Activated naive CD8-positive, alpha-beta T cell treated with anti-CD3 and anti-CD28 coated beads for 36 hours (primary cell): ENCODE measurements at regions not wholly inside any gene's neighbourhood (a gene's known extent, or its start where the extent isn't known, plus 50 kb on each side); places are given as distances from the start of the nearest gene placed in this dataset.
"Not testable (repeated sequence)": the region's sequence is repeated elsewhere in the genome, so short reads cannot be mapped to it uniquely, and the experiment has no call there.

Experiments
- DNase-seq: peaks from one replicate; pipeline ENCODE4 v3.0.0; 2021
- H3K27ac Mint-ChIP-seq: one replicate; pipeline ENCODE4 v1.8.0; 2022; ENCODE audit warnings: mild to moderate bottlenecking, moderate library complexity, mixed read lengths
- H3K27me3 Mint-ChIP-seq: one replicate; pipeline ENCODE4 v1.8.0; 2022; ENCODE audit warnings: mild to moderate bottlenecking, mixed read lengths
- H3K36me3 Mint-ChIP-seq: one replicate; pipeline ENCODE4 v1.8.0; 2021; ENCODE audit warnings: mild to moderate bottlenecking, mixed read lengths
- H3K4me1 Mint-ChIP-seq: one replicate; pipeline ENCODE4 v1.8.0; 2021; ENCODE audit warnings: mixed read lengths
- H3K4me3 Mint-ChIP-seq: one replicate; pipeline ENCODE4 v1.8.0; 2022; ENCODE audit warnings: mild to moderate bottlenecking, moderate library complexity, mixed read lengths
- H3K9me3 Mint-ChIP-seq: one replicate; pipeline ENCODE4 v1.8.0; 2022; ENCODE audit warnings: mixed read lengths

- Mint-ChIP-seq H3K4me1 (peaks cover 2% of the 10 kb centered on the region), H3K9me3 (no peaks in the 10 kb centered on the region), H3K27ac (no peak overlapping the region), H3K27me3 (no peaks in the 10 kb centered on the region), H3K4me3 (no peak overlapping the region), H3K36me3 (no peaks in the 10 kb centered on the region)
- no peak for DNase-seq
These were observed 195.6 kb downstream of the KCTD12 start for GRCh38 chr13:76690611-76691010.

GRCh38 chr13:76687467-76687866, 198.7 kb downstream of the KCTD12 start:
- no peak overlapping the region for H3K4me3 Mint-ChIP-seq
- DNase-seq = no peak
- H3K36me3 Mint-ChIP-seq = no peaks in the 10 kb centered on the region
- H3K4me1 Mint-ChIP-seq = peaks cover 2% of the 10 kb centered on the region
- no peak overlapping the region for H3K27ac Mint-ChIP-seq
- no peaks in the 10 kb centered on the region for H3K27me3 Mint-ChIP-seq
- H3K9me3 Mint-ChIP-seq = no peaks in the 10 kb centered on the region

DNA sequence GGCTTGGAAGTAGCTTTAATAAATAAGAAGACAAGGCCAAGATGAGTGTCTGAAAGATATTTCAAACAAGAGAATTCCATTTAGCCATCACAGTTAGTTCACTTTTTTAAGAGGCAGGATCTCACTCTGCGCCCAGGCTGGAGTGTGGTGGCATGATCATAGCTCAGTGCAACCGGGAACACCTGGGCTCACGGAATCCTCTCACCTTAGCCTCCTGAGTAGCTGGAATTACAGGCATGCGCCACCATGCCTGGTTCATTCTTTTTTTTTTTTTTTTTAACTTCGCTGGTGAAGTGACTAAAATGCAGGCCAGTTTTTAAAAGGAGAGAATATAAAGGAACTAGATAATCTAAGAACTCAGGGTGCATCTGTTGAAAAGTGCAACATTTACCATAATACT, 200.3 kb downstream of the KCTD12 start:
- no peak overlapping the region for H3K4me3 Mint-ChIP-seq
- H3K36me3 Mint-ChIP-seq = no peaks in the 10 kb centered on the region
- no peaks in the 10 kb centered on the region for H3K9me3 Mint-ChIP-seq
- DNase-seq = no peak
- peaks cover 2% of the 10 kb centered on the region for H3K4me1 Mint-ChIP-seq
- H3K27ac Mint-ChIP-seq = no peak overlapping the region
- H3K27me3 Mint-ChIP-seq = no peaks in the 10 kb centered on the region

DNA sequence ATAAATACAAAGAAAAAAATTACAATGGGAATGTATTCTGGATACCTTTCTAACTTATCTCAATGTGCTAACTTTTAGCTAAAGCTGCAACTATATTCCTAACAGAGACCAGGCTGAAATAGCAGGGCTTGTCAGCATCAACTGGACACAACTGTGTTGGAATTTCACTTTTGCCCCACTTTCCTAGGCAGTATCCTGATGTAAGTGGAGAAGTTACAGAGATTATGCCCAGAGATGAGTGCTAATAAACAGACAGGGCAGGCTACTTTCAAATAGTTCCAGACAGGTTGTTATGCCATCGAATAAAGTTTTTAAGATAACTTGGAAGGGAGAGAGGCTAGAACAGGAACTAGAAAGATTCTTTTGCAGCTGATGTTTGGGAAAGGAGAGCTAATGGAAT, 201.9 kb downstream of the KCTD12 start:
- no peak for DNase-seq
- peaks cover 2% of the 10 kb centered on the region for H3K4me1 Mint-ChIP-seq
- H3K4me3 Mint-ChIP-seq = no peak overlapping the region
- no peaks in the 10 kb centered on the region for H3K27me3 Mint-ChIP-seq
- H3K9me3 Mint-ChIP-seq = no peaks in the 10 kb centered on the region
- H3K36me3 Mint-ChIP-seq = no peaks in the 10 kb centered on the region
- H3K27ac Mint-ChIP-seq = no peak overlapping the region

DNA sequence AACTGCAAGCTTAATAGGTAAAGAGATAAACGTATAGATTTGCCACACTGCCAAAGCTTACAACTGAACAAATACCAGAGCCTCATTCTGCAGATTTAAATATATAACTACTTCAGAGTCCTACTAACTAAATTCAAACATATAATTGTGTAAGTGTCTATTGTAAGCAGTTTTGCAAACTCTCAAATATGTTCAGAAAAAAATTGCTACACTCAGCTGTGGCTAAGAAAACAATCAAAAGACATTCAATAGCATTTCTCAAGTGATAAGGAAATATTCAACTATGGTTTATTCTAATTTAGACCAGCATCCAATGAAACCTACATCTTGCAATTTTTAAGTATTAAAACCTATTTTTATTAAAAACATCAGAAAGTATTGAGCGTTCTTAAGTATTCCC, 202.4 kb downstream of the KCTD12 start:
- H3K27me3 Mint-ChIP-seq = no peaks in the 10 kb centered on the region
- no peaks in the 10 kb centered on the region for H3K36me3 Mint-ChIP-seq
- DNase-seq = no peak
- H3K4me3 Mint-ChIP-seq = no peak overlapping the region
- peaks cover 2% of the 10 kb centered on the region for H3K4me1 Mint-ChIP-seq
- no peaks in the 10 kb centered on the region for H3K9me3 Mint-ChIP-seq
- no peak overlapping the region for H3K27ac Mint-ChIP-seq

DNA sequence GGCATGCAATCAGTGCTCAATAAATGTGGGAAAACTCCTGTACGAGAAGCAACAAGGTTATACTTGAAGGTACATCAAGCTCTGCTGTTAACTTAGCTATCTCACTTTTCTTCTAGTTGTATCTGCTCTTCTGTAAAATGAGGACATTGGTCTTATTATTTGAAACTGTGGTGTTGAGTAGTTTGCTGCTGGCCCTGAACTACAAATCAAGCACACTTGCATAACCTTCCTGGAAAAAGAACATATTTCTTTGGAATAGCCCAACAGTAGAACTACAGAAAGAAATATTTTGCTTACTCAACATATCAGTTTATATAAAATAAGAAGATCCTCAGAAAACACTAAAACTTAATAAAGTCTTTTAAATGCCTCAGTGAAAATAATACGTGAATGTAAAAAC, 203.0 kb downstream of the KCTD12 start:
- H3K27ac Mint-ChIP-seq = no peak overlapping the region
- no peak overlapping the region for H3K4me3 Mint-ChIP-seq
- H3K27me3 Mint-ChIP-seq = no peaks in the 10 kb centered on the region
- H3K9me3 Mint-ChIP-seq = no peaks in the 10 kb centered on the region
- no peak for DNase-seq
- H3K36me3 Mint-ChIP-seq = no peaks in the 10 kb centered on the region
- peaks cover 2% of the 10 kb centered on the region for H3K4me1 Mint-ChIP-seq

DNA sequence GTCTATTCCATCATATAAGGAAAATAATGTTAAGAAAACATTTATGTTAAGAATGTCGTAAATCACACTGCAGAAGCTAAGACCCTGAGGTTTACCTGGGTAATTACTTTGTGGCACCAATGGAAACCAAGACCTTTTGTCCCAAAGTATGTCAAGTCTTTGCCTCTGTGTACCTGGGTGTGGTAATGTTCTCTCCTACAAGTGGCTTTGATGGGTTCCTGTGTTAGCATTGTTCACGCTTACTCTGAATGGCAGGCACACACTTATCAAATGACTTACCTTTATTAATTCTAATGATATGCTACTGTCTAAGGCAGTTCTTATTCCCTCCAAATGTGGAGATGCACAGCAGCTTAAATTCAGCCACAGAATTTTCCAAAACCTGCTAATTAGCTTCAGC, 206.1 kb downstream of the KCTD12 start:
- no peaks in the 10 kb centered on the region for H3K36me3 Mint-ChIP-seq
- no peaks in the 10 kb centered on the region for H3K4me1 Mint-ChIP-seq
- no peak for DNase-seq
- no peak overlapping the region for H3K27ac Mint-ChIP-seq
- no peak overlapping the region for H3K4me3 Mint-ChIP-seq
- no peaks in the 10 kb centered on the region for H3K27me3 Mint-ChIP-seq
- no peaks in the 10 kb centered on the region for H3K9me3 Mint-ChIP-seq

DNA sequence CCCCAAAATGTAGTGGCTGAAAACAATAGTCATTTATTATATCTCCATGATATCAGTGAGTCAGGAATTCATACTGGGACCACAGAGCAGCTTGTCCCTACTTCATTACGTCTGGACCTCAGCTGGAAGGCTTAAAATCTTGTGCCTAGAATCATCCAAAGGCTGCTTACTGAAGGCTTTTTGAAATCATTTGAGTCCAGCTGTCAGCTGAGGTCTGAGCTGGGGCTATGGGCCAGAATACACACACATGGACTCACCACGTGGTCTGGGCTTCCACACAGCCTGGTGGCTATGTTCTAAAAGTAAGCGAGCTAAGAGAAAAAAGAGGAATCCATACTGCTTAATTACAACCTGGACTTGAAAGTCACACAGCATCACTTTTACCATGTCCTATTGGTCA, 209.2 kb downstream of the KCTD12 start:
- Mint-ChIP-seq H3K27ac (no peak overlapping the region), H3K27me3 (peaks cover 3% of the 10 kb centered on the region)

DNA sequence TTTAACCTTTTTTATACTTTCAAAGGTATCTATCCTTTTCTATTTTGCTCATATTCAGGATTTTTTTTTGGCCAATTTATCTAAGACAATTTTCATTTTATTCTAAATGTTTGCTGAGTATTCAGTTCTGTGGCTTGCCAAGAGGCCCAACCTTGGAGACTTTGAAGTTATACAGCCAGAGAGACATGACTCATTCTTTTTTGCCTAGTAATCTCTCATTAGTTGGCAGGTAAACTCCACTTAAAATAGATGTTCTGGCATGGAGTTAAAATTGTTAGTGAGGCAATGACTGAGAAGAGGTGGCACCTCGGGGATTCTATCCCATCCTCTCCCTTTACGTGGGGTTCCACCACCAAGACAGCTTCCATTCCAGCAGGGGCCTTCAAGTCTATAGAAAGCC, 213.8 kb downstream of the KCTD12 start:
- Mint-ChIP-seq H3K27ac (no peak overlapping the region), H3K4me1 (peaks cover 3% of the 10 kb centered on the region)

More for the DNA sequence above, 209.2 kb downstream of the KCTD12 start:
- Mint-ChIP-seq H3K36me3 (no peaks in the 10 kb centered on the region), H3K4me3 (no peak overlapping the region), H3K4me1 (no peaks in the 10 kb centered on the region), H3K9me3 (no peaks in the 10 kb centered on the region)
- no peak for DNase-seq

DNA sequence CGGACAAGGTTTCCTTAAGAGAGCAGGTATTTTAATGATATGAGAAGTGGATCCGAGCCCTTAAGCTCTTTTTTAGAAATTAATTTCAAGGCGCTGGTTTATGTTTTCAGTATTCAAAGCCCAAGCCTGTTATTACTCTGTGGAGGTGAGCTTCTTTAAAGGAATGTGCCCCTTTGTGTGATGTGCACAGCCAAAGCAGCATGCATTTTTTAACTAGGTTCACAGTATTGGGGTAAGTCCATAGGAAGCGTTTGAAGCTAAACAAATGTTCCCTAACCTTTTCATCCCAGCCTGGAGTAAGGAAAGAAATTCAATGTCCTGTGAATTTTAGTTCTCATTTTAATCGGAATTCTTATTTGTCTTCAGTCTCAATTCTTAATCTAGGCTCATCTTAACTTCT, 217.5 kb downstream of the KCTD12 start:
- no peak overlapping the region for H3K27ac Mint-ChIP-seq
- no peaks in the 10 kb centered on the region for H3K9me3 Mint-ChIP-seq
- H3K27me3 Mint-ChIP-seq = peaks cover under 1% of the 10 kb centered on the region
- peaks cover 6% of the 10 kb centered on the region for H3K4me1 Mint-ChIP-seq
- DNase-seq = no peak
- H3K4me3 Mint-ChIP-seq = no peak overlapping the region
- H3K36me3 Mint-ChIP-seq = no peaks in the 10 kb centered on the region

More for the DNA sequence above, 213.8 kb downstream of the KCTD12 start:
- H3K4me3 Mint-ChIP-seq = no peak overlapping the region
- DNase-seq = no peak
- peaks cover 3% of the 10 kb centered on the region for H3K27me3 Mint-ChIP-seq
- no peaks in the 10 kb centered on the region for H3K9me3 Mint-ChIP-seq
- H3K36me3 Mint-ChIP-seq = no peaks in the 10 kb centered on the region

- Mint-ChIP-seq H3K4me1 (peaks cover 6% of the 10 kb centered on the region), H3K4me3 (no peak overlapping the region), H3K9me3 (no peaks in the 10 kb centered on the region), H3K36me3 (no peaks in the 10 kb centered on the region), H3K27ac (no peak overlapping the region), H3K27me3 (no peaks in the 10 kb centered on the region)
- DNase-seq = no peak
These were observed 218.1 kb downstream of the KCTD12 start for GRCh38 chr13:76668141-76668540.

DNA sequence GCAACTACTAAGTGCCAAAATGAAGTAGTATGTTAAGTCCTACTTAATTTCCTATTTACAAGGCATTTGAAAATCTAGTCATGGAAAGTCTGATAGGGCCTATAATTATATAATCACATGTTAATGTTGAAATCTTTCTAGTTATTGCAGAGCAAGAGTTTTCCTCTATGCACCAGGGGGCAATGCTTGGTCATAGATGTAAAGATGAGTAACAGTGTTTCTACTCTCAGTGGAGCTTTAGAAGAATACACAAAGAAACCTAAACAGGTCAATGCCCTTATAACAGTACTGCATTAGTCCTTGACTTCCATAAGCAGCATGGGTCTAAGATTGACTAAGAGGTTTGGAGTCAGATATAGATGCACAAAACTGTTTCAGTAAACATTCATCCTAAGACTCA, 218.7 kb downstream of the KCTD12 start:
- H3K27ac Mint-ChIP-seq = no peak overlapping the region
- DNase-seq = no peak
- H3K4me1 Mint-ChIP-seq = peaks cover 6% of the 10 kb centered on the region
- no peaks in the 10 kb centered on the region for H3K27me3 Mint-ChIP-seq
- no peaks in the 10 kb centered on the region for H3K9me3 Mint-ChIP-seq
- H3K36me3 Mint-ChIP-seq = no peaks in the 10 kb centered on the region
- H3K4me3 Mint-ChIP-seq = no peak overlapping the region

GRCh38 chr13:76663592-76664335, 222.4 kb downstream of the KCTD12 start:
- no peak overlapping the region for H3K27ac Mint-ChIP-seq
- peaks cover 6% of the 10 kb centered on the region for H3K4me1 Mint-ChIP-seq
- H3K36me3 Mint-ChIP-seq = no peaks in the 10 kb centered on the region
- no peaks in the 10 kb centered on the region for H3K27me3 Mint-ChIP-seq
- no peak overlapping the region for H3K4me3 Mint-ChIP-seq
- DNase-seq = no peak
- no peaks in the 10 kb centered on the region for H3K9me3 Mint-ChIP-seq

DNA sequence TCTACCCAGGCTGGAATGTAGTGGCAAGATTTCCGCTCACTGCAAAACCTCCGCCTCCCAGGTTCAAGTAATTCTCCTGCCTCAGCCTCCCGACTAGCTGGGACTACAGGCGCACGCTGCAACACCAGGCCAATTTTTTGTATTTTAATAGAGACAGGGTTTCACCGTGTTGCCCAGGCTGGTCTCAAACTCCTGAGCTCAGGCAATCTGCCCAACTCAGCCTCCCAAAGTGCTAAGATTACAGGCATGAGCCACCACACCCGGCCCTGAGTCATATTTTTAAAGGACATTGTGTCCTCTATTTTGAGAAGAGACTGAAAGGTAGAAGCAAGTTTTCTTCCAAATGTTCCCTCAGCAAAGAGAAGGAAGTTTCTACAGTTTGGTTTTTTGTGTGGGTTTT, 227.1 kb downstream of the KCTD12 start:
- not testable (repeated sequence) for DNase-seq, H3K4me1 Mint-ChIP-seq, H3K36me3 Mint-ChIP-seq, H3K27ac Mint-ChIP-seq, H3K9me3 Mint-ChIP-seq, H3K27me3 Mint-ChIP-seq, H3K4me3 Mint-ChIP-seq

DNA sequence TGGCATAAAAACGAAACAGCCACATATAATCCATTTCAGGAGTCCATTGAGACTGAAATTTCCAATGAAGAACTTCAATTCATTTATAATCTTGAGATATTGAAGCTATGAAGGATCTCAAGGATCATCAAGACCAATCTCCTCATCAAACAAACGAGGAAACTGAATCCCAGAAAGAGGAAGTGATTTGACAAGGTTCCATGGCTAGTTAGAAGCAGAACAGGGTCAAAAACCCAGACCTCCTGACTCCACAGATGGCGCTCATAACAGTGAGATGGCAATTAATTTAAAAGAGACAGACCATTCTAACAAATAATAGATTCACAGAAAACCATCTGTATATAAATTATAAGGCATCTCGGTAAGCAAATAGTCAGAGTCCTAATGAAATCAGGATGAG, 229.7 kb downstream of the KCTD12 start:
- no peak overlapping the region for H3K4me3 Mint-ChIP-seq
- no peak overlapping the region for H3K27ac Mint-ChIP-seq
- no peaks in the 10 kb centered on the region for H3K36me3 Mint-ChIP-seq
- H3K9me3 Mint-ChIP-seq = no peaks in the 10 kb centered on the region
- no peak for DNase-seq
- H3K4me1 Mint-ChIP-seq = no peaks in the 10 kb centered on the region
- peaks cover 3% of the 10 kb centered on the region for H3K27me3 Mint-ChIP-seq

DNA sequence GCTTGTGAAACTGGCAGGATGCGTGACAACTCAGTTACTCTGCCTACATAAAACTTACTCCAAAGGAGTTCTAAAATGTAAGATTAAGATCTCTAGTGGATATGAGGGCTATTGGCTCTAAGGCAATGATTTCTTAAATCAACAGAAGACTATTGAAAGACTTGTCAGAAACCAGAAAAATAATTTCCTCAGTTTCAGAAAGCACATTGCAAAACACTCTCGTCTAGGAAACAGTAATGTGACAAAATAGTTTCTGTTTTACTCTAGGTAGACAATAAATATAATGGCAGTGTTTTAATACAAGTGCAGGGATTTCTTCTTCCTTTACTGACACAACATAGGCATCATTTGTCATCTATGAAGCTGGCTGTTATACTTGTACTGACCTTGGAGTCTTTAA, 230.1 kb downstream of the KCTD12 start:
- DNase-seq = no peak
- Mint-ChIP-seq H3K27ac (no peak overlapping the region), H3K9me3 (no peaks in the 10 kb centered on the region), H3K27me3 (peaks cover 3% of the 10 kb centered on the region), H3K4me1 (no peaks in the 10 kb centered on the region), H3K36me3 (no peaks in the 10 kb centered on the region), H3K4me3 (no peak overlapping the region)
